CD4-positive, alpha-beta T cell (primary cell): ENCODE measurements at regions not wholly inside any gene's neighbourhood (a gene's known extent, or its start where the extent isn't known, plus 50 kb on each side); places are given as distances from the start of the nearest gene placed in this dataset.

Source experiments
- ATAC-seq: fragments of 200-7000 bp; cut with Tn5 transposase; one replicate; pipeline ENCODE4 v1.10.0; 2022; ENCODE audit warnings: mild to moderate bottlenecking; ENCODE audit not compliant: poor library complexity
- CTCF ChIA-PET: fragments of 350-600 bp; sonication (Branson Sonifier 250); formaldehyde crosslinking; loops from one replicate; lab custom pipeline; 2021; ENCODE audit warnings: antibody characterized with exemption, inconsistent platforms; lab: Charles Lee
- POLR2A ChIA-PET: fragments of 350-600 bp; sonication (Branson Sonifier 250); formaldehyde crosslinking; loops from one replicate; lab custom pipeline; 2021; ENCODE audit warnings: antibody characterized with exemption, inconsistent platforms; lab: Charles Lee
- DNase-seq, 14 experiments: peaks; one replicate each; pipeline ENCODE4 v3.0.0-alpha.2; 2013 to 2020; ENCODE audit warnings: mixed read lengths in 2 of 14
- H3K27ac ChIP-seq, 2 donors: one replicate each; pipeline versions ENCODE4 v1.5.1 to v1.7.0; 2013; ENCODE audit warnings: low read length in 2 of 2, low read depth in 1 of 2, mild to moderate bottlenecking in 1 of 2
- H3K27me3 ChIP-seq, 2 experiments: 1 replicate in 1 of 2; 2 replicates in 1 of 2; pipeline versions ENCODE4 v1.6.1 to v1.7.0; 2013; ENCODE audit warnings: low read length in 2 of 2, control low read depth in 1 of 2, mild to moderate bottlenecking in 1 of 2, moderate library complexity in 1 of 2; ENCODE audit not compliant: insufficient read depth in 2 of 2, control insufficient read depth in 1 of 2
- H3K36me3 ChIP-seq: one replicate; pipeline ENCODE4 v1.6.1; 2013; ENCODE audit warnings: low read length, control low read depth; ENCODE audit not compliant: insufficient read depth
- H3K4me1 ChIP-seq: one replicate; pipeline ENCODE4 v1.6.1; 2013; ENCODE audit warnings: low read length, control low read depth; ENCODE audit not compliant: insufficient read depth
- H3K4me3 ChIP-seq: one replicate; pipeline ENCODE4 v1.5.1; 2013; ENCODE audit warnings: mild to moderate bottlenecking, low read length, moderate library complexity
- H3K9me3 ChIP-seq, 2 experiments: 1 replicate in 1 of 2; 2 replicates in 1 of 2; pipeline versions ENCODE4 v1.6.1 to v1.7.0; 2013; ENCODE audit warnings: low read length in 2 of 2, mild to moderate bottlenecking in 2 of 2, control low read depth in 1 of 2, moderate library complexity in 1 of 2; ENCODE audit not compliant: control insufficient read depth in 1 of 2, insufficient read depth in 1 of 2
- H3K27ac Mint-ChIP-seq: one replicate; pipeline ENCODE4 v1.8.0; 2020; ENCODE audit warnings: mixed read lengths
- H3K27me3 Mint-ChIP-seq: one replicate; pipeline ENCODE4 v1.8.0; 2021; ENCODE audit warnings: mixed read lengths
- H3K36me3 Mint-ChIP-seq: one replicate; pipeline ENCODE4 v1.8.0; 2021; ENCODE audit warnings: low read depth, mixed read lengths
- H3K4me1 Mint-ChIP-seq: one replicate; pipeline ENCODE4 v1.8.0; 2021; ENCODE audit warnings: low read depth, mixed read lengths
- H3K4me3 Mint-ChIP-seq: one replicate; pipeline ENCODE4 v1.8.0; 2020; ENCODE audit warnings: mild to moderate bottlenecking, mixed read lengths
- H3K9me3 Mint-ChIP-seq: one replicate; pipeline ENCODE4 v1.8.0; 2020; ENCODE audit warnings: mixed read lengths
- CTCF ChIP-seq: fragments of 200-600 bp; IDR thresholded peaks from one replicate; pipeline ENCODE4 v1.8.0; 2022; ENCODE audit warnings: antibody characterized with exemption, mild to moderate bottlenecking
- intact Hi-C, 2 experiments: fragments of 100-400 bp; cut with DNase I in 1 of 2; cut with micrococcal nuclease in 1 of 2; formaldehyde crosslinking; loops; one replicate each; pipeline versions ENCODE4 v1.15.1 to v1.9.0; 2023 to 2025; cut with DNase I, micrococcal nuclease

GRCh38 chr14:39626589-39627576 is 194.7 kb upstream of the FBXO33 start:
- Mint-ChIP-seq H3K27ac (no peak overlapping the region), H3K36me3 (no peaks in the 10 kb centered on the region), H3K4me3 (no peak overlapping the region), H3K4me1 (no peaks in the 10 kb centered on the region), H3K27me3 (no peaks in the 10 kb centered on the region), H3K9me3 (peaks cover 19% of the 10 kb centered on the region)
- H3K27ac ChIP-seq = no peak overlapping the region
- H3K4me3 ChIP-seq = no peak overlapping the region
- no peaks in the 10 kb centered on the region for H3K36me3 ChIP-seq
- H3K27me3 ChIP-seq = no peaks in the 10 kb centered on the region
- DNase-seq (no peak), ATAC-seq (no peak)
- no peak for TF ChIP-seq CTCF
- CTCF ChIA-PET = no interaction called here
- H3K4me1 ChIP-seq = no peaks in the 10 kb centered on the region
- intact Hi-C loops = no loop called here
- peaks cover 7 to 11% of the 10 kb centered on the region in 2 experiments for H3K9me3 ChIP-seq
- POLR2A ChIA-PET = no interaction called here

- H3K27me3 ChIP-seq = no peaks in the 10 kb centered on the region
- no peak overlapping the region for H3K4me3 ChIP-seq
- H3K36me3 Mint-ChIP-seq = no peaks in the 10 kb centered on the region
- H3K27ac Mint-ChIP-seq = no peak overlapping the region
- peaks cover 23% of the 10 kb centered on the region for H3K9me3 Mint-ChIP-seq
- H3K4me3 Mint-ChIP-seq = no peak overlapping the region
- H3K4me1 ChIP-seq = no peaks in the 10 kb centered on the region
- no peak for ATAC-seq
- intact Hi-C loops = no loop called here
- no peak for TF ChIP-seq CTCF
- no peaks in the 10 kb centered on the region for H3K27me3 Mint-ChIP-seq
- no peak overlapping the region for H3K27ac ChIP-seq
- CTCF ChIA-PET = no interaction called here
- DNase-seq = no peak
- no peaks in the 10 kb centered on the region for H3K36me3 ChIP-seq
- no peaks in the 10 kb centered on the region for H3K4me1 Mint-ChIP-seq
- H3K9me3 ChIP-seq = peaks cover 7% of the 10 kb centered on the region in 2 experiments
- POLR2A ChIA-PET = no interaction called here
Measured at GRCh38 chr14:39621678-39622077, 189.4 kb upstream of the FBXO33 start.

DNA sequence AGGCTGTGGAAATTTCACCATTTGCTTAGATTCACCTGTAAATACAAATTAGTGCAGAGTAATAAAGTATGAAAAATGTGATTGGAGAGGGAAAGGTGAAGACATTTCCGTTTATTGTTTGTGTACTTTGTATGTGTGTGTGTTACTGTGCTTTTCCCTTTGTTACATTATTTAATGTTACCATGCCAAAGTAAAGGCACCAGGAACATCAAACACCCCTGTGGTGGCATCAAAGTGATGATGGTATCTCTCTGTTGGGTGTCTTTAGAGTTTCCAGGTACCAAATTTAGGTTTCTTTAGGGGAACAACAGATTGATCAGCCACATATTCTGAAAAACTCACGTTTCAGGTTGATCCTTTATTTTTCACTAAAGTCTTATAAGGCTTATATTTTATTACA is 189.0 kb upstream of the FBXO33 start:
- DNase-seq (peak in 2 of 14 experiments; percentile 19 to 47), ATAC-seq (no peak)
- Mint-ChIP-seq H3K27me3 (no peaks in the 10 kb centered on the region), H3K4me3 (no peak overlapping the region), H3K36me3 (no peaks in the 10 kb centered on the region), H3K27ac (no peak overlapping the region), H3K4me1 (no peaks in the 10 kb centered on the region), H3K9me3 (peaks cover 23% of the 10 kb centered on the region)
- H3K27me3 ChIP-seq = no peaks in the 10 kb centered on the region
- H3K4me3 ChIP-seq = no peak overlapping the region
- POLR2A ChIA-PET = no interaction called here
- H3K36me3 ChIP-seq = no peaks in the 10 kb centered on the region
- H3K27ac ChIP-seq = no peak overlapping the region
- no peaks in the 10 kb centered on the region for H3K4me1 ChIP-seq
- peaks cover 4 to 7% of the 10 kb centered on the region in 2 experiments for H3K9me3 ChIP-seq
- intact Hi-C loops = no loop called here
- CTCF ChIA-PET = no interaction called here
- TF ChIP-seq CTCF = no peak
